ENCODE measurements at regions not wholly inside any gene's neighbourhood (a gene's known extent, or its start where the extent isn't known, plus 50 kb on each side); places are given as distances from the start of the nearest gene placed in this dataset.

GRCh38 chr1:234777856-234778220 lies 167.9 kb upstream of the IRF2BP2 start:
- no peak for TF ChIP-seq POLR2AphosphoS5 (IDR thresholded peaks at IDR 0.05; ENCODE audit: low read depth, low read length)
- TF ChIP-seq POLR2A (IDR thresholded peaks at IDR 0.05; ENCODE audit: low read depth, low read length): no peak
- no peak for TF ChIP-seq TAF1 (IDR thresholded peaks at IDR 0.05; ENCODE audit: borderline replicate concordance, low read depth, low read length)
